ENCODE measurements at regions not wholly inside any gene's neighbourhood (a gene's known extent, or its start where the extent isn't known, plus 50 kb on each side); places are given as distances from the start of the nearest gene placed in this dataset.
"Not testable (repeated sequence)": the region's sequence is repeated elsewhere in the genome, so short reads cannot be mapped to it uniquely, and the experiment has no call there.

DNA sequence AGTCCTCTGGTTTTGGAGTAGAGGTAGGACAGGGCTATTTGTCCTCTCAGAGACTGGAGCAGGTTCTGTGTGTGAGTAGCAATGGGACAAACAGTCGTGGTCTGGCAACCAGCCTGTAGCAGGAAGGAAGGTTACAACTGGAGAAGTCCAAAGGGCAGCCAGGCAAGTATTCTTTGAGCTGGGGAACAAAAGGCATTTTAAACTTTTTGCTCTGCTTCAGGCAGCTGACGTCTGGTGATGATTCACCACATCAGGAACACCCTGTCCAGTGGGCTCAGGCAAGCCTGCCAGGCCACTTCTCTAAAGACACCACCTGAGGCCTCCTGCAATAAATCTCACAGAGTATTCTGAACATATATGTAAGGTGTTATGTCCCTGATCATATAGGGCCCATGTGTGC, 81.0 kb downstream of the PPIAL4C start:
- H3K27ac Mint-ChIP-seq; H3K36me3 Mint-ChIP-seq; POLR2A ChIA-PET; H3K27me3 Mint-ChIP-seq (ENCODE audit: low read depth); H3K4me1 Mint-ChIP-seq; DNase-seq (ENCODE audit: low spot score); H3K4me3 Mint-ChIP-seq; CTCF ChIA-PET; ATAC-seq; H3K9me3 Mint-ChIP-seq: not testable (repeated sequence)

DNA sequence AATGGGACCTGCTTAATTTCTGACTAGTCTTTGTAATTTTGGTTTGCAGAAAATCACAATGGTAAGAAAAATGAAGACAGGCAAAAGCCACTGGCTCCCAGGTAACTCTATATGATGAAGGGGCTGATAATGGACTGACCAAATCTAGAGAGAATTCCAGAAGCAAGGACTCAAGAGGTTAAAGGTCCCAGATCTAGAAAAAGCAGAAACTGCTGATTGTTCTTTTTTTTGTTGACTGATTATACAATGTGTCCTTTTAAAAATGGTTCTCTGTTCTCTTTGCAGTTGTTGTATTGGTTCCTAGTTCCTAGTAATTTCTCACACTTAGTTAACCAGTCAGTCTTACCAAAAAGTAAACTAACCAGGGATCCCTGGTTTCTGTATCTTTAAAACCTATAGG, 81.4 kb downstream of the PPIAL4C start:
- H3K27me3 Mint-ChIP-seq (ENCODE audit: low read depth); POLR2A ChIA-PET; H3K4me3 Mint-ChIP-seq: not testable (repeated sequence)

DNA sequence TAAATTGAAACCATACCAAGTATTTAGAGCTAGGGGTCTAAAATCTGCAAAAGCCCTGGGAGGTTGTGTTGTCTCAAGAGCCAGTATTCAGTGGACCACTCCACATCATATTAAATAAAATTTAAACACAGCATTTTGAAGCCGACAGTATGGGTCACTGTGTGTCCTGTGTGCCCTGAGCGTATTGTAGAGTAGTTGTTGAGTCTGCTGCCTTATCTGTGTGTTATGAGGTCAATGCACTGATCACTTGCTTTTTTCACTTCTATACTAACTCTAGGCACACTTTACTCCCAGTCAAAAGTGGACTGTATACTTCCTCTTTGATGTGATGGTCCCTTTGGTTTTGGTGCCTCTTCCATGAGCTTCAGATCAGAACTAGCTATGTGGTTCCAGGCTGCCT, 81.9 kb downstream of the PPIAL4C start:
- ATAC-seq, CTCF ChIA-PET, H3K4me3 Mint-ChIP-seq: not testable (repeated sequence)

More for the DNA sequence above, 81.4 kb downstream of the PPIAL4C start:
- DNase-seq (ENCODE audit: low spot score); H3K36me3 Mint-ChIP-seq; ATAC-seq; H3K9me3 Mint-ChIP-seq; H3K4me1 Mint-ChIP-seq; H3K27ac Mint-ChIP-seq; CTCF ChIA-PET: not testable (repeated sequence)

DNA sequence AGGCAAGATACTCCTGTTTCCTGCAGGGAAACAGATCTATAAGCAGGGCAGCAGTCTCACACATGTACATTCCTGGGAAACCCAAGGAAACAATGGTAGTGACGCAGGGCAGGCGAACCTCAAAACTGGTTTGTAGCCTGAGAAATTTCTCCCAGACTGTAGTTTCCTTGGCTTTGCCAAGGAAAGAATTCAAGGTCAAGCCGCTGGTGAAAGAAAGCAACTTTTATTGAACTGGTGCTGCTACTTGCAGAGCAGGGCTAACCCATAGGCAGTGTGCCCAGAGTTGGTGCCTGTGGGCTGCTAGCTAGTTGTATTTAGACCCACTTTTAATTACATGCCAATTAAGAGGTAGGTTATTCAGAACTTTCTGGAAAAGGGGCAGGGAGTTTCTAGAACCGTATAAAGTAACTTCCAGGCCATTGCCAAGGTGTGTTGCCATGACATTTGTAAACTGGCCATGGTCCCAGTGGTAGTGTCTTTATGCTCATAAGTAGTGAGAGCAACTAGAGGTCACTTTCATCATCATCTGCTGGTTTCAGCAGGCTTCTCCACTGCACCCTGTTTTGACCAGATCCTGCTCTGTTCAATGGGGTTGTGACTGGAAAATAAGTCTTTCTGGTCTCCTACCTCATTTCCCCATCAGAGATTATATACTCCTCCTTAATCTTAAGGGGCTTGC, 89.7 kb downstream of the PPIAL4C start:
- H3K9me3 Mint-ChIP-seq; POLR2A ChIA-PET; H3K36me3 Mint-ChIP-seq; ATAC-seq; H3K27ac Mint-ChIP-seq; DNase-seq (ENCODE audit: low spot score); CTCF ChIA-PET; H3K4me1 Mint-ChIP-seq; H3K4me3 Mint-ChIP-seq; H3K27me3 Mint-ChIP-seq (ENCODE audit: low read depth): not testable (repeated sequence)

More for the DNA sequence above, 81.9 kb downstream of the PPIAL4C start:
- DNase-seq (ENCODE audit: low spot score); H3K27me3 Mint-ChIP-seq (ENCODE audit: low read depth); H3K36me3 Mint-ChIP-seq; H3K4me1 Mint-ChIP-seq; H3K27ac Mint-ChIP-seq; POLR2A ChIA-PET; H3K9me3 Mint-ChIP-seq: not testable (repeated sequence)

DNA sequence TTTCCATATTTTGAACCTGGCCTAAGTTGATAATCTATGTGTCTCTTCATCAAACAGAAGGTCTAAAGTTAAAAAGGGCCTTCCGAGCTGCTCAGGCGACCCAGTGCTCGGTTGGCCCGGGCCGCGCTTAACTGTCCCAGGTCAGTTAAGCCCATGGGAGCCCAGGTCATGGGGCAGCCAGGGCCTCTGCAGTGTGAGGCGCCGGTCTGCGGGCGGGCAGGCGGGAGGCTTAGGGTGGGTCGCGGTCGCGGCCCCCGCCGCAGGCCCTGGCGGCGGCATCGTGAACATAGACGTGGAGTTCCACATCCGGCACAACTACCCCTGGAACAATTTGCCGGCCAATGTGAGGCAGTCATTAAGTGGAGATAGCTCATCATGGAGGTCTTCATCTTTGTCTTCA, 91.3 kb downstream of the PPIAL4C start:
- ATAC-seq; H3K4me1 Mint-ChIP-seq; DNase-seq (ENCODE audit: low spot score); H3K4me3 Mint-ChIP-seq; CTCF ChIA-PET; H3K9me3 Mint-ChIP-seq; H3K27ac Mint-ChIP-seq; POLR2A ChIA-PET; H3K27me3 Mint-ChIP-seq (ENCODE audit: low read depth); H3K36me3 Mint-ChIP-seq: not testable (repeated sequence)

DNA sequence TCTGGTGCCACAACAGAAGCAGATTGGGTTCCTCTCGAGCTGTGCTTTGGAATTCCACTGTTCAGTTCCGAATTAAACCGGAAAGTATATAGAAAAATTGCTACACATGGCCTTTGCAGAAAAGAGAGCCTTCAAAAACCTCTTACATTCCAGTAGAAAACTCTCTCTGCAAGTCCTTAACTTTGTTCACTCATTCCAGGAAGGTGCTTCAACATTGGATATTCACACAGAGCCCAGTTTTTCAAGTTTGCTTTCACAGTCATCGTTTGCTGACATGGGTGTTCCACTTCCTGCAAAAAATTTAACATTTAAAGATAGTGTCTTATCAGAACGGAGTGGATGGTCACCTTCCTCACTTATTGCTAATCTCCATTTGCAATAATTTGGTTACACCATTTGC, 93.7 kb downstream of the PPIAL4C start:
- not testable (repeated sequence) for H3K4me1 Mint-ChIP-seq, ATAC-seq

DNA sequence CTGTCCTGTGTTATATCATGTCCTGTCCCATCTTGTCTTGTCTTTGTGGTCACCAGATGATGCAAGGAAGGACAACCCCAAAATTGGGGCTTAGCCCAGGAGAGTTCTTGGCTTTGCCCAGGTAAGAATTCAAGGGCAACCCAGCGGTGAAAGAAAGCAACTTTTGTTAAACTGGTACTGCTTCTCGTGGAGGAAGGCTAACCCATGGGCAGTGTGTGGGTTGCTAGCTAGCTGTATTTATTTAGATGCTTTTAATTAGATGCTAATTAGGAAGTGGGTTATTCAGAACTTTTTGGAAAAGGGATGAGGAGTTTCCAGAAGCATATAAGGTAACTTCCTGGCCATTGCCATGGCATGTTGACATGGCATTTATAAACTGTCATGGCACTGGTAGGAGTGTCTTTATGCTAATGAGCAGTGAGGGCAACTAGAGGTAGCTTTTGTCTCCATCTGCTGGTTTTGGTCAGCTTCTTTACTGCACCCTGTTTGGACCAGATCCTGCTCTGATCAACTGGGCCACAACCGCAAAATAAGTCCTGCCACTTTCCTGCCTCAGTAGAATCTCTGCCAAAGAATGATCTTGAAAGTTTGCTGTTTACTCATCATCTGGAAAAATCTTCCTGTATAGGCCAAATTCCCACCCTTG, 95.8 kb upstream of the FCGR1A start:
- DNase-seq (ENCODE audit: low spot score); H3K4me1 Mint-ChIP-seq; H3K27me3 Mint-ChIP-seq (ENCODE audit: low read depth); POLR2A ChIA-PET; H3K36me3 Mint-ChIP-seq; H3K27ac Mint-ChIP-seq; H3K4me3 Mint-ChIP-seq; CTCF ChIA-PET; H3K9me3 Mint-ChIP-seq: not testable (repeated sequence)
- peak; percentile 93 for ATAC-seq

More for the DNA sequence above, 93.7 kb downstream of the PPIAL4C start:
- POLR2A ChIA-PET; DNase-seq (ENCODE audit: low spot score); H3K4me3 Mint-ChIP-seq; H3K9me3 Mint-ChIP-seq; H3K27ac Mint-ChIP-seq; CTCF ChIA-PET; H3K27me3 Mint-ChIP-seq (ENCODE audit: low read depth); H3K36me3 Mint-ChIP-seq: not testable (repeated sequence)

DNA sequence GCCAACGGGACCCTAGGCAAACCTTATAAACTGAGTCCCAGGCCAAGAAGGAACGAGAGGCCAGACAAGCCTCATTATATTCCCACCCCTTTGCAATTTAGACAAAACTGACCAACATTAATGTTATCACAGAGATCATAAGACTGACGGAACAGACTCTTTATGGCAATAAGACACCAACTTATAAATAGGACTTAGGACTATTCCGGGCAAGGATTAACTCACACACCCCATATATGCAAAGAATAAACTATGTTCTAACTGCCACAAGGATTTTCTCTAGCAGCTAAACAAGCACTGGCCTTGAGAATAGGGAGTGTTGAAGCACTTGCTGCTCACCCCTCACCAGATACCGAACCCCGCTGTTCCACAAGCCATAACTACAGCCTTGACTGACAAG, 91.1 kb upstream of the FCGR1A start:
- POLR2A ChIA-PET; H3K36me3 Mint-ChIP-seq; CTCF ChIA-PET; H3K27me3 Mint-ChIP-seq (ENCODE audit: low read depth); DNase-seq (ENCODE audit: low spot score); H3K27ac Mint-ChIP-seq; H3K4me3 Mint-ChIP-seq; H3K9me3 Mint-ChIP-seq; H3K4me1 Mint-ChIP-seq; ATAC-seq: not testable (repeated sequence)

DNA sequence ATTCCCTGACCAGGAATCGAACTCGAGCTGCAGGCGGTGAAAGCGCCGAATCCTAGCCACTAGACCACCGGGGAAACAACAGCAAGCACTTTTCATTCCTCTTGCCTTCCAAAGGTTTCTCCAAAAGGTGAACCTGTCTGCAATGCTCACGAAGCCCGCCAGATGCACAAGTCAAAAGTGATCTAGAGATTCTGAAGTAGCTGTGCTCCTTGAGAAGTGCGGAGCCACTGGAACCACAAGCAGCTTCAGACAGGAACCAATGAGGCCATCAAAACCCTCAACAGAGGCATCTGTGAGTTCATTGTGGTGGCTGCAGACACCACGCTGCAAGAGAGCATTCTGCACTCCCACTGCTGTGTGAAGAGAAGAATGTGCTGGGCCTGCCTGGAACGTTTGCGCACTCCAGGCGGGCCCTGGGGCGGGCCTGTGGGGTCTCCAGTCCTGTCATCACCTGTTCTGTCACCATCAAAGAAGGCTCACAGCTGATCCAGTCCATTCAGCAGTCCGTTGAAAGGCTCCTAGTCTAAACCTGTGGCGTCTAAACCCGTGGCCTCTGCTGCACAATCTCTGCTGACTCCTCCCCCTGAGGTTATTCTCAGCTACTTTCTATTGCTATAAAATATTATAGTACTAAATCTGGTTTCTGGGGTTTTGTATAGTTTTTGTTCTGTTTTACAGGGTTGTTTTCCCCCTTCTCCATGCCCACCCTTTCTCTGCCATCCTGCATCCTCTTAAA, 89.5 kb upstream of the FCGR1A start:
- H3K4me1 Mint-ChIP-seq; DNase-seq (ENCODE audit: low spot score); CTCF ChIA-PET; H3K36me3 Mint-ChIP-seq; ATAC-seq; H3K9me3 Mint-ChIP-seq; H3K4me3 Mint-ChIP-seq; H3K27me3 Mint-ChIP-seq (ENCODE audit: low read depth); H3K27ac Mint-ChIP-seq; POLR2A ChIA-PET: not testable (repeated sequence)

DNA sequence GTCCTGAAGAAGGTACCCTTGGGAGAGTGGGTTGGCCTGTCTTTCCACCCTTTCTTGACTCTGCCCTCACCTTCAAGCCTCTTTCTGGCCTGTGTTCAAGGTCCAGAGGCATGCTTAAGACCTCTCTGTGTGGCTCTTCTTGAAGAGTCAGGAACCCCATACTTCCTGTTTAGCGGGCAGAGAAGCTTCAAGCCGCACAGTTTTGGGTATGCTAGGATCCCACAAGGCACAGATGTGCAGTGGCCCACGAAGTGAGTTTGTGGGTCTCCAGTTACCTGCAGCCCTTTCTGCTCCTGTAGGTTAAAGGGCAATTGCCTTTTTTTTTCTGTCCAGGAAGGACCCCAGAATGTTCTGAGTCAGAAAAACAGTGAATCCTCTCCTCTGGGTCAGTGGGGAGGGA, 87.4 kb upstream of the FCGR1A start:
- H3K4me3 Mint-ChIP-seq; H3K36me3 Mint-ChIP-seq; H3K9me3 Mint-ChIP-seq; DNase-seq (ENCODE audit: low spot score); H3K27me3 Mint-ChIP-seq (ENCODE audit: low read depth); ATAC-seq; H3K4me1 Mint-ChIP-seq; POLR2A ChIA-PET; CTCF ChIA-PET; H3K27ac Mint-ChIP-seq: not testable (repeated sequence)

DNA sequence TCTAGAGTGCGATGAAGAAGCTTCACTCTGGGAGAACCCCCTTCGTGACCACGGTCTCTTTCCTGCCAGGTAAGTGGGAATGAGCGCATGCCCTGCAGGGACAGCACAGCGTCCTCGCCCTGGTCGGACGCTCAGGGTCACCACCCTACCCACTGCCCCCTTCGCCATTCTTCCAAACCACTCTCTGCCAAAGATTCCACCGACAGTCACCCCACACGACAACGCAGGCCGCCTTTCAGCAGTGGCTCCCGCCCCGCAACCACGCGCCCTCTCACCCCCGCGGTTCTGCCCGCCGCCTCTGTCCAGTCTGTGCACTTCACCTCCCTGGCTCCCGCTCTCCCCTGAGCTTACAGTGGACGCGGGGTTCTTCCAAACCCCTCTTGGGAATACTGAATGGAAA, 82.3 kb upstream of the FCGR1A start:
- H3K4me3 Mint-ChIP-seq; DNase-seq (ENCODE audit: low spot score); POLR2A ChIA-PET; H3K27ac Mint-ChIP-seq; H3K9me3 Mint-ChIP-seq; ATAC-seq; H3K4me1 Mint-ChIP-seq; H3K27me3 Mint-ChIP-seq (ENCODE audit: low read depth); H3K36me3 Mint-ChIP-seq; CTCF ChIA-PET: not testable (repeated sequence)

DNA sequence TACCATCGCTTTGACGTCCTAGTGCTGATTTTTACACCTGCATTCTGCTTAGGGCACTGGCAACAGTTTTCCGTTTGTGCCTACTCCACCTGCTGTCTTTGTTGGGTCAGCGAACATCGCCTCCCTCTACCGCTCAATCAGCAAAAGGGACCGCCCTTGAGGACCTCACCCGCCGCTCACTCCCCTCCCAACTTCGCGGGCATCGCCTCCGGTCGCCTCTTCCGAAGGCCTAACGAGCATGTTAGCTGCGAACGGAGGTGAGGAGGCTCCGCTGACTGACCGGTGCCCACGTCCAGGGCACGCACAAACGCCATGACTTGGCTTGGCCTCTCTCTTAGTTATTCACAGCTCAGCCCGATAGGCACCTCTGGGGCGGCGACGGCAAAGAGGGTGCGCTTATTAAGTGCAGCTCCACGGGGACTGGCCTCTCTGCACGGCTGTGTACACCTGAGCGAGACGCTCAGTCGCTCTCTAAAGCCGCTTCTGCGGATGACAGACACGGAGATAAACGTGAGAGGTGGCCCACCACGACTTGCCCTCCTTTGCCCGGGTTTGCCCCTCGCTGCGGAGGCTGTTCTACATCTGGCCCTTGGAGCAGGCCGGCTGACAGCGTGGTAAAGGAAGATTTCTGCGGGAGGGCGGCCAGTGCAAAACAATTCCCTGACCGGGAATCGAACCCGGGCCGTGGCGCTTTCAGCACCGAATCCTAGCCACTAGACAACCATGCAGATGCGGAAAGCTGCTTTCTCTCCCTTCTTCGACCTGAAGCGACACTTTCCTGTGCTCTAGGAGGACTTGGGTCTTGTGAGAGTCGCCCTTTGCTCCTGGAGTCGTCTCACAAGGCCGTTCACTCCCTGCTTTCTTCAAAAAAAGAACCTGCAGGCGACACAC, 81.6 kb upstream of the FCGR1A start:
- DNase-seq (ENCODE audit: low spot score); H3K27ac Mint-ChIP-seq; CTCF ChIA-PET; H3K9me3 Mint-ChIP-seq; H3K36me3 Mint-ChIP-seq; H3K4me1 Mint-ChIP-seq; POLR2A ChIA-PET; H3K27me3 Mint-ChIP-seq (ENCODE audit: low read depth); H3K4me3 Mint-ChIP-seq: not testable (repeated sequence)
- ATAC-seq = peak; percentile 52
